GM23338 (cell line): ENCODE measurements at regions not wholly inside any gene's neighbourhood (a gene's known extent, or its start where the extent isn't known, plus 50 kb on each side); places are given as distances from the start of the nearest gene placed in this dataset.

Source experiments
- CREB1 ChIP-seq: fragments of 250-450 bp; sonication (Bioruptor Pico); IDR thresholded peaks from 2 replicates; pipeline ENCODE4 v1.5.0; 2020; ENCODE audit warnings: low read depth, mild to moderate bottlenecking, moderate library complexity
- EZH2 ChIP-seq: fragments of 200-600 bp; sonication (generic); IDR thresholded peaks from one replicate; pipeline ENCODE4 v1.8.0; 2017; ENCODE audit warnings: antibody characterized with exemption, mild to moderate bottlenecking, low read depth; ENCODE audit not compliant: unreplicated experiment
- EZH2phosphoT487 ChIP-seq: fragments of 200-600 bp; sonication (generic); IDR thresholded peaks from one replicate; pipeline ENCODE4 v1.8.1; 2018; ENCODE audit warnings: antibody characterized with exemption; ENCODE audit not compliant: unreplicated experiment
- POLR2AphosphoS5 ChIP-seq: IDR thresholded peaks from 2 replicates; pipeline ENCODE4 v1.6.1; 2016; ENCODE audit warnings: antibody characterized with exemption, low read depth
- ZNF114 ChIP-seq: fragments of 250-450 bp; sonication (Bioruptor Pico); IDR thresholded peaks from 2 replicates; pipeline ENCODE4 v1.5.0; 2020; ENCODE audit warnings: mild to moderate bottlenecking, moderate library complexity
- TF ChIP-seq, protein P1 (sequence below), 2 experiments: fragments of 200-600 bp in 1 of 2; sonication (generic) in 1 of 2; conservative IDR thresholded peaks; 2 replicates each; pipeline versions ENCODE4 v1.5.1 to v1.6.1; 2016 to 2017; ENCODE audit warnings: antibody characterized with exemption in 2 of 2, low read depth in 2 of 2, mild to moderate bottlenecking in 2 of 2, moderate library complexity in 1 of 2
- TF ChIP-seq, protein P2 (sequence below): IDR thresholded peaks from 2 replicates; pipeline ENCODE4 v1.6.1; 2016; ENCODE audit warnings: antibody characterized with exemption
- TF ChIP-seq, protein P3 (sequence below): IDR thresholded peaks from one replicate; pipeline ENCODE4 v1.6.1; 2018; ENCODE audit warnings: antibody characterized with exemption; ENCODE audit not compliant: unreplicated experiment

DNA sequence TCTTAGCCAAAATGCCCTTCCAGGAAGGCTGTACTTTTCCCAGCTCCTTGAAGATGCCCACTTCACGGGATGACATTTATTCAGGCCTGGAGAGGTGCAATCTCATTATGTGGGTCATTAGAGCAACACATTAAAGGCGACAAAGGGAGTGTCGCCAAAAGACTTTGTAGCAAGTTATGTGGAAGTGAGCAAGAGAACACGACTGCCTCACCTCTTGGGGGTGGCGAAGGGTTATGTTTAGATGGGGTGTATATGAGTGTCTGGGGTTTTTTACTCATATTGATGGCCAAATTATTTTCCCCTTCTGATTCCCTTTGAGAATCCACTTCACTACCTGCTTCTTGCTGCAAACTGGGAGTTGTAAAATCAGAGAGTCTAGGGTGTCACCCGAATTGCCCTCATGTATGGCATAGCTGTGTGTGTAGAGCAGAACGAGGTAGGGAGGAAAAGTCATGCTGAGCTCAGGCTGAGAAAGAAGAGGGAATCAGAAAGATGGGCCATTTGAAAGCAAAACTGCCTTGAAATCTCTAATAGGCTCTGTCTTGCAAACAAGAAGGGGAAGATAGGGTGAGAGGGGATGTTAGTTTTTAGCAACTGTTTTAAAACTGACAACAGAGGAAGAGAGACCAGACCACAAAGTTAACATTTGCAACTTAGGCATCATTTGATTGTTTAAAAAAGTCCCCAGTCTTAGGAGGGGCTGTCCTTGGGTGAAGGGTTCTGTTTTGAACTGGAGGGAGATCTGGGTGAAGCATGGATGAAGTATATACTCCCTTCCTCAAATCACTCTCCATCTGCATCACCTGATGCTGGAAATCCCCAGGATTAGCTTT is 97.1 kb upstream of the IL12B start:
- TF ChIP-seq, protein P1, sequence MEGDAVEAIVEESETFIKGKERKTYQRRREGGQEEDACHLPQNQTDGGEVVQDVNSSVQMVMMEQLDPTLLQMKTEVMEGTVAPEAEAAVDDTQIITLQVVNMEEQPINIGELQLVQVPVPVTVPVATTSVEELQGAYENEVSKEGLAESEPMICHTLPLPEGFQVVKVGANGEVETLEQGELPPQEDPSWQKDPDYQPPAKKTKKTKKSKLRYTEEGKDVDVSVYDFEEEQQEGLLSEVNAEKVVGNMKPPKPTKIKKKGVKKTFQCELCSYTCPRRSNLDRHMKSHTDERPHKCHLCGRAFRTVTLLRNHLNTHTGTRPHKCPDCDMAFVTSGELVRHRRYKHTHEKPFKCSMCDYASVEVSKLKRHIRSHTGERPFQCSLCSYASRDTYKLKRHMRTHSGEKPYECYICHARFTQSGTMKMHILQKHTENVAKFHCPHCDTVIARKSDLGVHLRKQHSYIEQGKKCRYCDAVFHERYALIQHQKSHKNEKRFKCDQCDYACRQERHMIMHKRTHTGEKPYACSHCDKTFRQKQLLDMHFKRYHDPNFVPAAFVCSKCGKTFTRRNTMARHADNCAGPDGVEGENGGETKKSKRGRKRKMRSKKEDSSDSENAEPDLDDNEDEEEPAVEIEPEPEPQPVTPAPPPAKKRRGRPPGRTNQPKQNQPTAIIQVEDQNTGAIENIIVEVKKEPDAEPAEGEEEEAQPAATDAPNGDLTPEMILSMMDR (conservative IDR thresholded peaks at IDR 0.05; ENCODE audit: low read depth in 2 of 2) = no peak
- no peak for TF ChIP-seq POLR2AphosphoS5
- no peak for TF ChIP-seq EZH2
- TF ChIP-seq, protein P2, sequence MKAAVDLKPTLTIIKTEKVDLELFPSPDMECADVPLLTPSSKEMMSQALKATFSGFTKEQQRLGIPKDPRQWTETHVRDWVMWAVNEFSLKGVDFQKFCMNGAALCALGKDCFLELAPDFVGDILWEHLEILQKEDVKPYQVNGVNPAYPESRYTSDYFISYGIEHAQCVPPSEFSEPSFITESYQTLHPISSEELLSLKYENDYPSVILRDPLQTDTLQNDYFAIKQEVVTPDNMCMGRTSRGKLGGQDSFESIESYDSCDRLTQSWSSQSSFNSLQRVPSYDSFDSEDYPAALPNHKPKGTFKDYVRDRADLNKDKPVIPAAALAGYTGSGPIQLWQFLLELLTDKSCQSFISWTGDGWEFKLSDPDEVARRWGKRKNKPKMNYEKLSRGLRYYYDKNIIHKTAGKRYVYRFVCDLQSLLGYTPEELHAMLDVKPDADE = no peak
- no peak for TF ChIP-seq ZNF114 (CRISPR knock-in tag)
- TF ChIP-seq CREB1 = no peak
- TF ChIP-seq, protein P3, sequence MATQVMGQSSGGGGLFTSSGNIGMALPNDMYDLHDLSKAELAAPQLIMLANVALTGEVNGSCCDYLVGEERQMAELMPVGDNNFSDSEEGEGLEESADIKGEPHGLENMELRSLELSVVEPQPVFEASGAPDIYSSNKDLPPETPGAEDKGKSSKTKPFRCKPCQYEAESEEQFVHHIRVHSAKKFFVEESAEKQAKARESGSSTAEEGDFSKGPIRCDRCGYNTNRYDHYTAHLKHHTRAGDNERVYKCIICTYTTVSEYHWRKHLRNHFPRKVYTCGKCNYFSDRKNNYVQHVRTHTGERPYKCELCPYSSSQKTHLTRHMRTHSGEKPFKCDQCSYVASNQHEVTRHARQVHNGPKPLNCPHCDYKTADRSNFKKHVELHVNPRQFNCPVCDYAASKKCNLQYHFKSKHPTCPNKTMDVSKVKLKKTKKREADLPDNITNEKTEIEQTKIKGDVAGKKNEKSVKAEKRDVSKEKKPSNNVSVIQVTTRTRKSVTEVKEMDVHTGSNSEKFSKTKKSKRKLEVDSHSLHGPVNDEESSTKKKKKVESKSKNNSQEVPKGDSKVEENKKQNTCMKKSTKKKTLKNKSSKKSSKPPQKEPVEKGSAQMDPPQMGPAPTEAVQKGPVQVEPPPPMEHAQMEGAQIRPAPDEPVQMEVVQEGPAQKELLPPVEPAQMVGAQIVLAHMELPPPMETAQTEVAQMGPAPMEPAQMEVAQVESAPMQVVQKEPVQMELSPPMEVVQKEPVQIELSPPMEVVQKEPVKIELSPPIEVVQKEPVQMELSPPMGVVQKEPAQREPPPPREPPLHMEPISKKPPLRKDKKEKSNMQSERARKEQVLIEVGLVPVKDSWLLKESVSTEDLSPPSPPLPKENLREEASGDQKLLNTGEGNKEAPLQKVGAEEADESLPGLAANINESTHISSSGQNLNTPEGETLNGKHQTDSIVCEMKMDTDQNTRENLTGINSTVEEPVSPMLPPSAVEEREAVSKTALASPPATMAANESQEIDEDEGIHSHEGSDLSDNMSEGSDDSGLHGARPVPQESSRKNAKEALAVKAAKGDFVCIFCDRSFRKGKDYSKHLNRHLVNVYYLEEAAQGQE = no peak
- TF ChIP-seq EZH2phosphoT487 = no peak
